ENCODE measurements at regions not wholly inside any gene's neighbourhood (a gene's known extent, or its start where the extent isn't known, plus 50 kb on each side); places are given as distances from the start of the nearest gene placed in this dataset.

DNA sequence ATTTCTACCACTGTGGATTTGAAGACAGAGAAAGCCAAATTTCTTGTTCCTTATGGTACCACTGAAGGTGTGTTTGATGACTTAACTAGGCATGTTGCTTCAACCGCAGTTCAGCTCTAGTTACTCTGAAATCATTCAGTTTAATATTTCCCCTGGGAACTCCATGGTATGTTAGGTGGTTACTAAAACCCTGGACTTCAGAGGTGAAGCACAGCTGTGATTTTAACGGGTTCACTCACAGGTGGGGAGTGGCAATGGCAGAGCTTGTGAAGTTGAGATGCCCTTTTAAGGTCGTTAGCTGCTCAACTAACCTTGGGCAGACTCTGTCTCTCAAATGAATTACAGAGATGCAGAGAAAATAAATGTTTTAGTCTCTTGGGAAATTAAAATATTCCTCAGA is 163.6 kb upstream of the PHYHIPL start:
- TF ChIP-seq, protein P1, sequence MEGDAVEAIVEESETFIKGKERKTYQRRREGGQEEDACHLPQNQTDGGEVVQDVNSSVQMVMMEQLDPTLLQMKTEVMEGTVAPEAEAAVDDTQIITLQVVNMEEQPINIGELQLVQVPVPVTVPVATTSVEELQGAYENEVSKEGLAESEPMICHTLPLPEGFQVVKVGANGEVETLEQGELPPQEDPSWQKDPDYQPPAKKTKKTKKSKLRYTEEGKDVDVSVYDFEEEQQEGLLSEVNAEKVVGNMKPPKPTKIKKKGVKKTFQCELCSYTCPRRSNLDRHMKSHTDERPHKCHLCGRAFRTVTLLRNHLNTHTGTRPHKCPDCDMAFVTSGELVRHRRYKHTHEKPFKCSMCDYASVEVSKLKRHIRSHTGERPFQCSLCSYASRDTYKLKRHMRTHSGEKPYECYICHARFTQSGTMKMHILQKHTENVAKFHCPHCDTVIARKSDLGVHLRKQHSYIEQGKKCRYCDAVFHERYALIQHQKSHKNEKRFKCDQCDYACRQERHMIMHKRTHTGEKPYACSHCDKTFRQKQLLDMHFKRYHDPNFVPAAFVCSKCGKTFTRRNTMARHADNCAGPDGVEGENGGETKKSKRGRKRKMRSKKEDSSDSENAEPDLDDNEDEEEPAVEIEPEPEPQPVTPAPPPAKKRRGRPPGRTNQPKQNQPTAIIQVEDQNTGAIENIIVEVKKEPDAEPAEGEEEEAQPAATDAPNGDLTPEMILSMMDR (IDR thresholded peaks at IDR 0.05): no peak
- TF ChIP-seq POLR2A (IDR thresholded peaks at IDR 0.05): no peak
